ENCODE measurements at regions not wholly inside any gene's neighbourhood (a gene's known extent, or its start where the extent isn't known, plus 50 kb on each side); places are given as distances from the start of the nearest gene placed in this dataset.

DNA sequence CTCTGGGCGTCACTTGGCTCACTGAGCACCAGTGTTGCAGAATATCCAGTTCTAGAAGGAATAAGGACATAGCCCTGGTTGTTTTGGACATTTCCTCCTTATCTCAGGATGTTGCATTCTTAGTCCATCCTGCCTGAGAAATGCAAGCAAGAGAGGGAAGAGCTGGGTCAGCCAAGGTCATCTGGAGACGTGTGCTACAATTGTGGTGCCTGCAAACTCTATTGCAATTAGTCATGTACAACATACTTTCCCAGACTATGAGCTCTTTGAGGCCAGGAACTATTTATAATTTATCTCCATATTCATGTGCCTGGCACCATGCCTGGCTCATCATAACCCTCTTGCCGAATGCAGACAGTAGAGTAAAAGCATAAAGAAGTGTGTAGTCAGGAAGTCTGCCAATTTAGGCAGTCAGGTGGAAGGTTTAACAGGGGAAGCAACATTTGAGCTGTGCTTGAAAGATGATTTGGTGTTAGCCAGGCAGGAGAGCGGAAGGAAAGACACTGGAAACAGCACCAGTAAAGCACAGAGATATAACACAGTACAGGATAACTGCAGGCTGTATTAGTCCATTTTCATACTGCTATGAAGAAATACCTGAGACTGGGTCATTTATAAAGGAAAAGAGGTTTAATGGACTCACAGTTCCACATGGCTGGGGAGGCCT, 129.4 kb upstream of the PAX6 start:
- Histone ChIP-seq H3K4me3 (ENCODE audit: low read depth, low read length) (no peak overlapping the region), H3K27me3 (ENCODE audit: control insufficient read depth, insufficient read depth, low read length) (no peaks in the 10 kb centered on the region), H3K36me3 (ENCODE audit: control insufficient read depth, insufficient read depth, low read length) (no peaks in the 10 kb centered on the region)
- TF ChIP-seq CTCF (IDR thresholded peaks at IDR 0.05; ENCODE audit: insufficient read depth, low read length, severe bottlenecking): no peak
- no peak for FAIRE-seq
- DNase-seq (ENCODE audit: low read depth): no peak

DNA sequence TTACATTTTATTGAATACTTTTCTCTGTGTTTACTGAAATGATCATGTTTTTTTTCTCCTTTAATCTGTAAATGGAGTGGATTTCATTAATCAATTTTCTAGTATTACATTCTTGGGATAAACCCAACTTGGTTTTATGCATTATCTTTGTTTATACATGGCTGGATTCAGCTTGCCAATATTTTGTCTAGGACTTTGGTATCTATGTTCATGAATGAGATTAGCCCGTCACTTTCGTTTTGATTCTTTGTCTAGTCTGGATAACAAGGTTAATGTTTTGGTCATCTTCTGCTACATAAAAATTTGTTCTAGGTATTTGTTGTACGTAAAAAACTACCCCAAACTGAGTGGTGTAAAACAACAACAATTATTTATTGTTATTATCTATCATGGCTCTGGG, 127.9 kb upstream of the PAX6 start:
- no peak for DNase-seq (ENCODE audit: low read depth)
- no peak for FAIRE-seq
- Histone ChIP-seq H3K27me3 (ENCODE audit: control insufficient read depth, insufficient read depth, low read length) (no peaks in the 10 kb centered on the region), H3K4me3 (ENCODE audit: low read depth, low read length) (no peak overlapping the region), H3K36me3 (ENCODE audit: control insufficient read depth, insufficient read depth, low read length) (no peaks in the 10 kb centered on the region)
- TF ChIP-seq CTCF (IDR thresholded peaks at IDR 0.05; ENCODE audit: insufficient read depth, low read length, severe bottlenecking): no peak

- DNase-seq (ENCODE audit: low read depth) (no peak), FAIRE-seq (no peak)
- no peak for TF ChIP-seq CTCF (IDR thresholded peaks at IDR 0.05; ENCODE audit: insufficient read depth, low read length, severe bottlenecking)
- H3K4me3 ChIP-seq (ENCODE audit: low read depth, low read length): no peak overlapping the region
- H3K27me3 ChIP-seq (ENCODE audit: control insufficient read depth, insufficient read depth, low read length): no peaks in the 10 kb centered on the region
- H3K36me3 ChIP-seq (ENCODE audit: control insufficient read depth, insufficient read depth, low read length): no peaks in the 10 kb centered on the region
Observed at GRCh38 chr11:31936312-31936711, 125.2 kb upstream of the PAX6 start.

DNA sequence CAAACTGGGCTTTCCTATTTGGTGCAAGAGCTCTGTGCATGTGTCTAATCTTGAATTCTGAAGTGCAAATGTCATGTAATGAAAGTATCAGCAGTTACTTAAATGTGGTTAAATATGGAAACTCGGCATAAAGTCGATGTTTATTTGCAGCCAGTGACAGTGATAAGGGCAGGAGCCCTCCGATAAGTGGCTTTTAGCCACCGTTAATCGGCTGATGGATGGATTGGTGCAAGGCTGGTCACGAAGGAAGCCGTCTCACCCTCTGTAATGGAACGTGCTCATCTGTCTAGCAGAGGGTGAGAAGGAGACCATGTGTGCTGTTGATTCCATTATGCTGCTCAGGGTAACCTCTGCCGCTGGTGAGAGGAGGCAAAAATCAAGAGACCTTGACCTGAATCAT, 121.8 kb upstream of the PAX6 start:
- H3K4me3 ChIP-seq (ENCODE audit: low read depth, low read length): no peak overlapping the region
- TF ChIP-seq CTCF (IDR thresholded peaks at IDR 0.05; ENCODE audit: insufficient read depth, low read length, severe bottlenecking): no peak
- no peaks in the 10 kb centered on the region for H3K27me3 ChIP-seq (ENCODE audit: control insufficient read depth, insufficient read depth, low read length)
- FAIRE-seq (peak; percentile 50), DNase-seq (ENCODE audit: low read depth) (no peak)
- H3K36me3 ChIP-seq (ENCODE audit: control insufficient read depth, insufficient read depth, low read length): no peaks in the 10 kb centered on the region

DNA sequence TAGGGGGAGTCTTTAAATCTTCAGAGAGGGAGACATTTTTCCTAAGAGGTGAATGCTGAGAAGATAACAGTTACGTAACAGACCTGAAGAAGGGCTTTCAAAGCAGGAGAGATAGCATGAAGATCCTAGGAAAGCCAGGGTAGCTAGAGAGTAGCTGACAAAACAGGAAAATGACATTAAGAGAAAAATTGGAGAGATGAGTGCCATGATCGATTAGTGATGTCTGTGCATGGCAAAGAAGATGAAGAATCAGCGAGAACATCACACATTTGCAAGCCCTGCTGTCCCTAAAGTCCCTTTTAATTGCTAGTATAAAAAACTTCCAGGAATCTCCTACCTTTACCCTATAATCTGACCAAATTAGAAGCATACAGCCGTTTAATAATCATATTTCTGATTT, 116.9 kb upstream of the PAX6 start:
- Histone ChIP-seq H3K27me3 (ENCODE audit: control insufficient read depth, insufficient read depth, low read length) (no peaks in the 10 kb centered on the region), H3K36me3 (ENCODE audit: control insufficient read depth, insufficient read depth, low read length) (no peaks in the 10 kb centered on the region), H3K4me3 (ENCODE audit: low read depth, low read length) (no peak overlapping the region)
- FAIRE-seq (no peak), DNase-seq (ENCODE audit: low read depth) (no peak)
- TF ChIP-seq CTCF (IDR thresholded peaks at IDR 0.05; ENCODE audit: insufficient read depth, low read length, severe bottlenecking): no peak
